H1 (cell line): ENCODE measurements at regions not wholly inside any gene's neighbourhood (a gene's known extent, or its start where the extent isn't known, plus 50 kb on each side); places are given as distances from the start of the nearest gene placed in this dataset.

Experiments used
- CTCF ChIA-PET: fragments of 300-600 bp; sonication (Branson Sonifier 250); formaldehyde crosslinking; loops from one replicate; lab custom pipeline; 2021; ENCODE audit not compliant: partially characterized antibody; lab: Charles Lee
- POLR2A ChIA-PET: fragments of 300-600 bp; sonication (Branson Sonifier 250); formaldehyde crosslinking; loops from one replicate; lab custom pipeline; 2021; ENCODE audit warnings: inconsistent platforms; ENCODE audit not compliant: partially characterized antibody; lab: Charles Lee
- DNase-seq, 2 experiments: peaks; one replicate each; pipeline versions ENCODE4 v3.0.0 to v3.0.0-alpha.2; 2010 to 2022; ENCODE audit warnings: low spot score in 2 of 2, low read depth in 1 of 2, mixed read lengths in 1 of 2
- FAIRE-seq: peaks from 2 replicates; lab custom pipeline; 2011; peaks lifted over from hg19 to GRCh38; lab: Jason Lieb, UNC
- H2AFZ ChIP-seq: 2 replicates; pipeline ENCODE4 v1.8.1; 2012; ENCODE audit warnings: low read length, inconsistent platforms
- H2AK5ac ChIP-seq: 2 replicates; pipeline ENCODE4 v1.6.1; 2013; ENCODE audit warnings: low read depth, low read length
- H2BK120ac ChIP-seq: replicated peaks from 2 replicates; pipeline ENCODE3; 2013; ENCODE audit warnings: low read depth, low read length, inconsistent platforms
- H2BK12ac ChIP-seq: 2 replicates; pipeline ENCODE4 v1.6.1; 2013; ENCODE audit warnings: low read depth, low read length
- H2BK15ac ChIP-seq: 2 replicates; pipeline ENCODE4 v1.6.1; 2013; ENCODE audit warnings: low read length
- H2BK20ac ChIP-seq: 2 replicates; pipeline ENCODE4 v1.6.1; 2013; ENCODE audit warnings: low read length
- H2BK5ac ChIP-seq: 2 replicates; pipeline ENCODE4 v1.6.1; 2013; ENCODE audit warnings: low read depth, low read length
- H3K14ac ChIP-seq: 2 replicates; pipeline ENCODE4 v1.6.1; 2013; ENCODE audit warnings: inconsistent platforms; ENCODE audit not compliant: insufficient read length
- H3K18ac ChIP-seq: 2 replicates; pipeline ENCODE4 v1.6.1; 2013; ENCODE audit warnings: low read length; ENCODE audit errors: extremely low read depth
- H3K23ac ChIP-seq: 2 replicates; pipeline ENCODE4 v1.6.1; 2013; ENCODE audit warnings: inconsistent platforms; ENCODE audit not compliant: insufficient read length
- H3K23me2 ChIP-seq: 2 replicates; pipeline ENCODE4 v1.6.1; 2013; ENCODE audit warnings: low read depth, low read length
- H3K27ac ChIP-seq: 2 replicates; pipeline ENCODE4 v1.6.1; 2011; ENCODE audit warnings: low read depth, low read length, inconsistent platforms
- H3K27me3 ChIP-seq, 4 experiments: replicated peaks in 1 of 4; 1 replicate in 1 of 4; 2 replicates in 3 of 4; pipeline versions ENCODE4 v1.6.1 to v1.8.1; 2011 to 2013; ENCODE audit warnings: low read length in 3 of 4, mild to moderate bottlenecking in 3 of 4, inconsistent platforms in 2 of 4, mixed read lengths in 2 of 4, moderate library complexity in 1 of 4; ENCODE audit not compliant: control insufficient read depth in 3 of 4, insufficient read depth in 3 of 4; ENCODE audit errors: extremely low read depth in 1 of 4
- H3K36me3 ChIP-seq, 4 experiments: 2 replicates each; pipeline versions ENCODE4 v1.6.1 to v1.8.1; 2011 to 2013; ENCODE audit warnings: mild to moderate bottlenecking in 4 of 4, low read length in 3 of 4, moderate library complexity in 2 of 4, control low read depth in 1 of 4, inconsistent platforms in 1 of 4; ENCODE audit not compliant: insufficient read depth in 4 of 4, control insufficient read depth in 2 of 4
- H3K4ac ChIP-seq: replicated peaks from 2 replicates; pipeline ENCODE3; 2013; ENCODE audit warnings: low read length, low read depth, mixed read lengths, inconsistent platforms; ENCODE audit not compliant: insufficient read length
- H3K4me1 ChIP-seq, 4 experiments: replicated peaks in 1 of 4; 1 replicate in 1 of 4; 2 replicates in 3 of 4; pipeline versions ENCODE4 v1.6.1 to v1.8.1; 2011 to 2013; ENCODE audit warnings: low read length in 3 of 4, inconsistent platforms in 2 of 4, mixed read lengths in 1 of 4; ENCODE audit not compliant: insufficient read depth in 4 of 4, control insufficient read depth in 3 of 4
- H3K4me2 ChIP-seq, 2 experiments: 2 replicates each; pipeline versions ENCODE4 v1.6.1 to v1.8.1; 2011 to 2013; ENCODE audit warnings: low read depth in 2 of 2, low read length in 2 of 2, control low read depth in 1 of 2, inconsistent platforms in 1 of 2, mild to moderate bottlenecking in 1 of 2; ENCODE audit not compliant: insufficient read depth in 1 of 2
- H3K4me3 ChIP-seq, 4 experiments: fragments of 200-600, 300-600 bp in 1 of 4; sonication (generic), shearing (Covaris generic), sonication (Bioruptor Twin) in 1 of 4; 2 replicates each; pipeline versions ENCODE4 v1.5.1 to v1.8.1; 2011 to 2016; ENCODE audit warnings: low read length in 4 of 4, low read depth in 3 of 4, control low read depth in 2 of 4, inconsistent platforms in 2 of 4, mild to moderate bottlenecking in 2 of 4, mixed read lengths in 1 of 4, moderate library complexity in 1 of 4; ENCODE audit not compliant: insufficient read depth in 2 of 4; ENCODE audit errors: extremely low read depth in 1 of 4
- H3K56ac ChIP-seq: replicated peaks from 2 replicates; pipeline ENCODE3; 2013; ENCODE audit warnings: low read depth, mild to moderate bottlenecking, mixed read lengths, low read length, inconsistent platforms; ENCODE audit not compliant: insufficient read length
- H3K79me1 ChIP-seq: 2 replicates; pipeline ENCODE4 v1.6.1; 2013; ENCODE audit warnings: low read depth, low read length, control low read depth
- H3K79me2 ChIP-seq, 2 experiments: 2 replicates each; pipeline versions ENCODE4 v1.6.1 to v1.8.1; 2012 to 2013; ENCODE audit warnings: low read length in 2 of 2, mild to moderate bottlenecking in 2 of 2, inconsistent platforms in 1 of 2; ENCODE audit not compliant: insufficient read depth in 2 of 2, control insufficient read depth in 1 of 2
- H3K9ac ChIP-seq, 4 experiments: replicated peaks in 1 of 4; 1 replicate in 1 of 4; 2 replicates in 3 of 4; pipeline versions ENCODE4 v1.6.1 to v1.8.1; 2011 to 2013; ENCODE audit warnings: low read depth in 3 of 4, low read length in 3 of 4, control low read depth in 2 of 4, mild to moderate bottlenecking in 2 of 4, moderate library complexity in 2 of 4, inconsistent platforms in 1 of 4; ENCODE audit errors: extremely low read depth in 1 of 4
- H3K9me3 ChIP-seq, 2 experiments: 2 replicates each; pipeline versions ENCODE4 v1.6.1 to v1.8.1; 2012 to 2013; ENCODE audit warnings: mild to moderate bottlenecking in 2 of 2, moderate library complexity in 2 of 2, control low read depth in 1 of 2, inconsistent platforms in 1 of 2, low read depth in 1 of 2, low read length in 1 of 2, mixed read lengths in 1 of 2; ENCODE audit not compliant: insufficient read depth in 2 of 2
- H4K20me1 ChIP-seq, 2 experiments: replicated peaks in 1 of 2; 2 replicates each; pipeline versions ENCODE3 to v1.8.1; 2011 to 2013; ENCODE audit warnings: inconsistent platforms in 2 of 2, low read length in 2 of 2, mild to moderate bottlenecking in 1 of 2; ENCODE audit not compliant: insufficient read depth in 2 of 2, control insufficient read depth in 1 of 2
- H4K5ac ChIP-seq: 2 replicates; pipeline ENCODE4 v1.6.1; 2013; ENCODE audit warnings: low read length, low read depth, mixed read lengths, inconsistent platforms; ENCODE audit not compliant: insufficient read length
- H4K8ac ChIP-seq: 2 replicates; pipeline ENCODE4 v1.8.0; 2013; ENCODE audit warnings: mild to moderate bottlenecking, moderate library complexity, low read length, inconsistent platforms; ENCODE audit not compliant: insufficient read depth; ENCODE audit errors: extremely low read depth
- H4K91ac ChIP-seq: replicated peaks from 2 replicates; pipeline ENCODE3; 2013; ENCODE audit warnings: low read length, mixed read lengths, inconsistent platforms; ENCODE audit not compliant: insufficient read length
- CEBPB ChIP-seq: IDR thresholded peaks from 2 replicates; pipeline ENCODE4 v1.6.1; 2012; ENCODE audit warnings: low read depth, low read length
- EZH2 ChIP-seq: fragments of 200-600 bp; sonication (generic); IDR thresholded peaks from 2 replicates; pipeline ENCODE4 v1.7.1; 2012; ENCODE audit warnings: low read depth, mild to moderate bottlenecking, moderate library complexity, low read length, inconsistent platforms; ENCODE audit not compliant: severe bottlenecking
- YY1 ChIP-seq: IDR thresholded peaks from 2 replicates; pipeline ENCODE4 v1.6.1; 2011; ENCODE audit warnings: low read depth, mild to moderate bottlenecking, low read length
- WGBS, 2 experiments: shearing (Covaris generic) in 1 of 2; methylation state at CpG; one replicate each; pipeline versions ENCODE4 v1.1.6 to v1.1.7; 2013 to 2015; ENCODE audit warnings: low lambda C conversion rate in 2 of 2, mixed read lengths in 2 of 2, inconsistent platforms in 1 of 2, low coverage in 1 of 2, missing lambda C conversion rate in 1 of 2; ENCODE audit not compliant: insufficient replicate concordance in 2 of 2, insufficient coverage in 1 of 2, insufficient read length in 1 of 2; ENCODE audit errors: extremely low coverage in 1 of 2, missing lambda C conversion rate in 1 of 2; 5-methylcytosine and 5-hydroxymethylcytosine counted together

DNA sequence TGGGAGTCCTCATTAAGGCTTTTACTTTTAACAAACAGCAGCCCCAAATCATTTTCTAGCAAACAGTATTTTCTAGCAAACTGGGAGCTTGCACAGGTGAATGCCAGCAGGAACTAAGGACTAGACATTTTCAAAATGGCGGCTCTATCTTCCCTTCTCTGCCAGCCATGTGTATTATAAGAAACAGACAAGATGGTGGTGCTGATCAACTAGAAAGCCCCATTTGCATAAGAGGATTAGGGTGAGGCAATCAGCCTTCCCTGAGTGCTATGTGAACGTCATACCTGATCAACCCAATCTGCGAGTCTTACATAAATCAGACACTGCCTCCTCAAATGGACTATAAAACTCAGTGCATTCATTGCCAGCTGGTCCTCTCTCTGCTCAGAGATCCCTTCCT, 479.6 kb downstream of the IPMK start:
- Histone ChIP-seq H3K9me3 (peaks cover 3 to 4% of the 10 kb centered on the region in 2 experiments; a peak in 2 of 4 replicates), H3K4me3 (no peak overlapping the region), H3K4ac (no peak overlapping the region), H3K36me3 (peaks cover 0 to 5% (median 1%) of the 10 kb centered on the region in 4 experiments; a peak in 1 of 8 replicates), H4K20me1 (no peaks in the 10 kb centered on the region), H3K14ac (no peak overlapping the region), H3K23ac (no peak overlapping the region), H2BK5ac (peak overlapping the region; percentile 50; the same call in 1 of the 2 replicates), H2BK20ac (peak overlapping the region; percentile 64; the same call in 1 of the 2 replicates), H3K27ac (no peak overlapping the region), H4K8ac (no peak overlapping the region), H3K56ac (no peak overlapping the region), H3K18ac (0 out of 2 replicates have a peak overlapping the region, but pooled peaks have one; percentile 22), H3K9ac (no peak overlapping the region), H4K91ac (peak overlapping the region; percentile 6), H3K27me3 (no peaks in the 10 kb centered on the region), H3K23me2 (no peaks in the 10 kb centered on the region), H2BK15ac (no peak overlapping the region), H3K4me2 (no peak overlapping the region), H2BK12ac (peak overlapping the region; percentile 64; the same call in 1 of the 2 replicates), H3K79me2 (no peaks in the 10 kb centered on the region), H4K5ac (peak overlapping the region; percentile 48), H2AK5ac (no peak overlapping the region), H2BK120ac (peak overlapping the region; percentile 39), H2AFZ (no peak overlapping the region), H3K79me1 (no peaks in the 10 kb centered on the region), H3K4me1 (peaks cover 0 to 12% (median 7%) of the 10 kb centered on the region in 4 experiments; a peak in 6 of 7 replicates)
- ChIA-PET CTCF (no interaction called here), POLR2A (no interaction called here)
- DNase-seq (no peak), FAIRE-seq (no peak)
- TF ChIP-seq EZH2 (no peak), YY1 (peak; percentile 62; the same call in 1 of the 2 replicates), CEBPB (peak; percentile 43; the same call in 1 of the 2 replicates)
- WGBS, 2 experiments = 93% methylated on average over 3 of the region's 3 CpGs; no CpG with 5 or more reads in 1 of the 2 experiments
